UCSD-AML1 (cell line): ENCODE measurements at regions not wholly inside any gene's neighbourhood (a gene's known extent, or its start where the extent isn't known, plus 50 kb on each side); places are given as distances from the start of the nearest gene placed in this dataset.
"Not testable (repeated sequence)": the region's sequence is repeated elsewhere in the genome, so short reads cannot be mapped to it uniquely, and the experiment has no call there.

Source experiments
- DNase-seq: peaks from one replicate; lab custom pipeline; 2025; ENCODE audit not compliant: unreplicated experiment; lab: John Stamatoyannopoulos, UW

GRCh38 chr2:89756616-89757015 lies 1065.1 kb downstream of the RPIA start:
- DNase-seq, result not testable (repeated sequence)

GRCh38 chr2:89758332-89759026 lies 1067.0 kb downstream of the RPIA start:
- DNase-seq, result not testable (repeated sequence)

- not testable (repeated sequence) for DNase-seq
These were observed 1069.3 kb downstream of the RPIA start for GRCh38 chr2:89760762-89761161.

GRCh38 chr2:89761171-89761570 lies 1069.7 kb downstream of the RPIA start:
- DNase-seq, result not testable (repeated sequence)

- not testable (repeated sequence) for DNase-seq
These were observed 1070.4 kb downstream of the RPIA start for GRCh38 chr2:89761863-89762262.

GRCh38 chr2:89762461-89763253 lies 1071.2 kb downstream of the RPIA start:
- DNase-seq, result not testable (repeated sequence)

- DNase-seq, result no peak
These were observed 1071.7 kb downstream of the RPIA start for GRCh38 chr2:89763254-89763580.

- no peak for DNase-seq
These were observed 1072.4 kb downstream of the RPIA start for GRCh38 chr2:89763581-89764485.

- DNase-seq, result not testable (repeated sequence)
These were observed 1073.3 kb downstream of the RPIA start for GRCh38 chr2:89764571-89765360.

GRCh38 chr2:89765361-89765718 lies 1073.9 kb downstream of the RPIA start:
- not testable (repeated sequence) for DNase-seq

- DNase-seq, result not testable (repeated sequence)
These were observed 1074.9 kb downstream of the RPIA start for GRCh38 chr2:89766141-89766990.

- DNase-seq, result not testable (repeated sequence)
These were observed 1075.6 kb downstream of the RPIA start for GRCh38 chr2:89767058-89767457.

- DNase-seq, result no peak
These were observed 1076.3 kb downstream of the RPIA start for GRCh38 chr2:89767572-89768435.

- DNase-seq, result no peak
These were observed 1084.4 kb downstream of the RPIA start for GRCh38 chr2:89775885-89776284.

- DNase-seq, result no peak
These were observed 1088.8 kb downstream of the RPIA start for GRCh38 chr2:89780318-89780717.

GRCh38 chr2:89781962-89782361 lies 1090.5 kb downstream of the RPIA start:
- DNase-seq, result no peak

GRCh38 chr2:89784960-89785359 lies 1093.5 kb downstream of the RPIA start:
- no peak for DNase-seq

- DNase-seq, result not testable (repeated sequence)
These were observed 1094.1 kb downstream of the RPIA start for GRCh38 chr2:89785528-89785927.

GRCh38 chr2:89786642-89787041 lies 1095.2 kb downstream of the RPIA start:
- not testable (repeated sequence) for DNase-seq
